ENCODE measurements at regions not wholly inside any gene's neighbourhood (a gene's known extent, or its start where the extent isn't known, plus 50 kb on each side); places are given as distances from the start of the nearest gene placed in this dataset.

DNA sequence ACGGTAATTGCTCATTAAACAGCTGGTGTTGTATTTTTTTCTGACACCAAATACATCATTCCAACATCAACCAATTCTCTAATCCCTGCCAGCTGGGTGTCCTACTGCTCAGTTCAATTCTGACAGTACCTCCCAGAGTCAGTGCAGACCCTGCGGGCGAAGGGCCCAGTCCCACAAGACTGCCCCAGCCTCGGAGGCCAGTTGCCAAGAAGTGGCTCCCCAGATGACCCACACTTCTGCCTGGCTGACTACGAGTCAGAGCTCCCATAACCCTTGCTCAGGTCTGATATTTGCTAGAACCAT, 147.2 kb downstream of the CTTN start:
- CTCF ChIA-PET: no interaction called here
- Histone ChIP-seq H3K36me3 (ENCODE audit: insufficient read depth, low read length, poor library complexity, severe bottlenecking) (no peaks in the 10 kb centered on the region), H3K27me3 (replicated peaks; ENCODE audit: insufficient read depth, low read depth, low read length, poor library complexity) (no peaks in the 10 kb centered on the region), H3K27ac (ENCODE audit: low read depth, low read length, poor library complexity, severe bottlenecking) (no peak overlapping the region), H3K4me3 (ENCODE audit: low read depth, low read length, poor library complexity, severe bottlenecking) (no peak overlapping the region), H3K4me1 (ENCODE audit: insufficient read depth, low read length, poor library complexity, severe bottlenecking) (peaks cover 37% of the 10 kb centered on the region), H3K9me3 (ENCODE audit: low read depth, low read length, poor library complexity, severe bottlenecking) (no peaks in the 10 kb centered on the region)
- POLR2A ChIA-PET (ENCODE audit: low non-redundant PET): no interaction called here
- DNase-seq (ENCODE audit: low spot score): no peak
- BruUV-seq (replicated peaks): no TSS peak
- TF ChIP-seq, protein P1, sequence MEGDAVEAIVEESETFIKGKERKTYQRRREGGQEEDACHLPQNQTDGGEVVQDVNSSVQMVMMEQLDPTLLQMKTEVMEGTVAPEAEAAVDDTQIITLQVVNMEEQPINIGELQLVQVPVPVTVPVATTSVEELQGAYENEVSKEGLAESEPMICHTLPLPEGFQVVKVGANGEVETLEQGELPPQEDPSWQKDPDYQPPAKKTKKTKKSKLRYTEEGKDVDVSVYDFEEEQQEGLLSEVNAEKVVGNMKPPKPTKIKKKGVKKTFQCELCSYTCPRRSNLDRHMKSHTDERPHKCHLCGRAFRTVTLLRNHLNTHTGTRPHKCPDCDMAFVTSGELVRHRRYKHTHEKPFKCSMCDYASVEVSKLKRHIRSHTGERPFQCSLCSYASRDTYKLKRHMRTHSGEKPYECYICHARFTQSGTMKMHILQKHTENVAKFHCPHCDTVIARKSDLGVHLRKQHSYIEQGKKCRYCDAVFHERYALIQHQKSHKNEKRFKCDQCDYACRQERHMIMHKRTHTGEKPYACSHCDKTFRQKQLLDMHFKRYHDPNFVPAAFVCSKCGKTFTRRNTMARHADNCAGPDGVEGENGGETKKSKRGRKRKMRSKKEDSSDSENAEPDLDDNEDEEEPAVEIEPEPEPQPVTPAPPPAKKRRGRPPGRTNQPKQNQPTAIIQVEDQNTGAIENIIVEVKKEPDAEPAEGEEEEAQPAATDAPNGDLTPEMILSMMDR (conservative IDR thresholded peaks at IDR 0.05; ENCODE audit: low read depth, low read length): no peak
- no peak for TF ChIP-seq EZH2 (IDR thresholded peaks at IDR 0.05; ENCODE audit: borderline replicate concordance, low read depth, low read length, poor library complexity, severe bottlenecking)
- intact Hi-C loops (cut with micrococcal nuclease; ENCODE audit: unreplicated experiment): no loop called here

DNA sequence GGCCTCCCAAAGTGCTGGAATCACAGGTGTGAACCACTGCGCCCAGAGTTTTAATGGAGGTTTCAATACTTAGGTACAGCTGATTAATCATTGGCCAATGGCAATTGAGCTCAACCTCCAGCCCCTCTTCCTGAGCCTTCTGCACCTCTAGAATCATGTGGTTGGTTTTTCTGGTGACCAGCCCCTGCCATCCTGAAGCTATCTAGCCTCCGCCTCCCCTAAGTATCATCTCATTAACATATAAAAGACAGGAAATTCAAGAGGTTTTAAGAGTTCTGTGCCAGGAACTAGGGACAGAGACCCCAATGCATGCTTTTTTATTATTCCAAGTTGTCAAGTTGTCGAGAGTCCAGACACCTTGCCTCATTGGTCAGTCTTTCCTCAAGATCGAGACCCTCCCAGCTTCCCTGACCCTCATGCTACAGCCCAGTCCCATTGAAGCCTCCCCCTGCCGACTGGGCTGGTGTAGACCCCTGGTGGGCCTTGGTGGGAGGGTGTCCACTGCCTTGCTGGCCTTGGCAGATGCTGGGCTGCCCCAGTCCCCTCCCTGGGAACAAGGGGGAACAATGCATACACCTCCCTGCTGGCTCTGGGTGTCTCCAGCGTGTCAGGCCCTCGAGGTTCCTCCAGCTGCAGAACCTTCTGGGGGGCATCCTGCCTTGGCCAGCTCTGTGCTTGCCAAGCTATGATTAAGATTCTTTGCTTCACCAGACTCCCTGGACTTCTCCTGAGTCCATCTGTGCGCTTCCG, 148.0 kb downstream of the CTTN start:
- no peaks in the 10 kb centered on the region for H3K27me3 ChIP-seq (replicated peaks; ENCODE audit: insufficient read depth, low read depth, low read length, poor library complexity)
- H3K27ac ChIP-seq (ENCODE audit: low read depth, low read length, poor library complexity, severe bottlenecking): no peak overlapping the region
- BruUV-seq (replicated peaks): no TSS peak
- H3K9me3 ChIP-seq (ENCODE audit: low read depth, low read length, poor library complexity, severe bottlenecking): no peaks in the 10 kb centered on the region
- CTCF ChIA-PET: no interaction called here
- no peak for DNase-seq (ENCODE audit: low spot score)
- no peak overlapping the region for H3K4me3 ChIP-seq (ENCODE audit: low read depth, low read length, poor library complexity, severe bottlenecking)
- TF ChIP-seq, protein P1 (conservative IDR thresholded peaks at IDR 0.05; ENCODE audit: low read depth, low read length): no peak
- TF ChIP-seq EZH2 (IDR thresholded peaks at IDR 0.05; ENCODE audit: borderline replicate concordance, low read depth, low read length, poor library complexity, severe bottlenecking): no peak
- H3K36me3 ChIP-seq (ENCODE audit: insufficient read depth, low read length, poor library complexity, severe bottlenecking): no peaks in the 10 kb centered on the region
- intact Hi-C loops (cut with micrococcal nuclease; ENCODE audit: unreplicated experiment): no loop called here
- H3K4me1 ChIP-seq (ENCODE audit: insufficient read depth, low read length, poor library complexity, severe bottlenecking): peaks cover 37% of the 10 kb centered on the region
- POLR2A ChIA-PET (ENCODE audit: low non-redundant PET): no interaction called here

DNA sequence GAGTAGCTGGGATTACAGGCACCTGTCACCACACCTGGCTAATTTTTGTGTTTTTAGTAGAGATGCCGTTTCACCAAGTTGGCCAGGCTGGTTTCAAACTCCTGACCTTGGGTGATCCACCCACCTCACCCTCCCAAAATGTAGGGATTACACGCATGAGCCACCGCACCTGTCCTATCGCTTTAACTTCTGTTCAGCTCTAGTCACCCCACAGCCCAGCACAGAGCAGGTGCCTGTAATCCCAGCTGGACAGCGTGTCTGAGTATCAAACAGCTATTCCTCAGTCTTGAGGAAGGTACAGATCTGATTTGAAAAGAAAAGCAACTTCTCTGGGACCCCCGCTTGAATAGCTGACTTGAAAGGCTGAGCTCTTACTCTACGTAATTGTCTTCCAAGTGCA, 149.1 kb downstream of the CTTN start:
- ChIA-PET CTCF (no interaction called here), POLR2A (ENCODE audit: low non-redundant PET) (no interaction called here)
- TF ChIP-seq EZH2 (IDR thresholded peaks at IDR 0.05; ENCODE audit: borderline replicate concordance, low read depth, low read length, poor library complexity, severe bottlenecking): no peak
- TF ChIP-seq, protein P1 (conservative IDR thresholded peaks at IDR 0.05; ENCODE audit: low read depth, low read length): no peak
- intact Hi-C loops (cut with micrococcal nuclease; ENCODE audit: unreplicated experiment): no loop called here
- Histone ChIP-seq H3K36me3 (ENCODE audit: insufficient read depth, low read length, poor library complexity, severe bottlenecking) (no peaks in the 10 kb centered on the region), H3K4me1 (ENCODE audit: insufficient read depth, low read length, poor library complexity, severe bottlenecking) (peaks cover 42% of the 10 kb centered on the region), H3K27me3 (replicated peaks; ENCODE audit: insufficient read depth, low read depth, low read length, poor library complexity) (no peaks in the 10 kb centered on the region), H3K4me3 (ENCODE audit: low read depth, low read length, poor library complexity, severe bottlenecking) (no peak overlapping the region), H3K27ac (ENCODE audit: low read depth, low read length, poor library complexity, severe bottlenecking) (peak overlapping the region; percentile 32), H3K9me3 (ENCODE audit: low read depth, low read length, poor library complexity, severe bottlenecking) (no peaks in the 10 kb centered on the region)
- BruUV-seq (replicated peaks): no TSS peak
- no peak for DNase-seq (ENCODE audit: low spot score)

All from A673 (cell line).